ENCODE measurements at regions not wholly inside any gene's neighbourhood (a gene's known extent, or its start where the extent isn't known, plus 50 kb on each side); places are given as distances from the start of the nearest gene placed in this dataset.

DNA sequence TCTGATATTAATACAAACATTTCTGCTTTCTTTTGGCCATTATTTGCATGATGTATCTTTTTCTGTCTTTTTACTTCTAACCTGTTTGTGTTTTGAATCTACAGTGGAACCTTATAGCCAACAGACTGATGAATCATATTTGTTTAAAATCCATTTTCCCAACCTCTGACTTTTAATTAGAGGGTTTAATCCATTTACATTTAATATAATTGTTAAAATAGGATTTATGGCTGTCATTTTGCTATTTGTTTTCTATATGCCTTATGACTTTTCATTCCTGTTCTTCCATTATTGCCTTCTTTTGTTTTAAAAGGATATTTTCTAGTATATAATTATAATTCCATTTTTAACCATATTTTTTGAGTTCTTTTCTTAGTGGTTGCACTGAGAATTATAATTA is 286.1 kb downstream of the ZNF621 start:
- no peak for DNase-seq (ENCODE audit: low read depth, low spot score)

DNA sequence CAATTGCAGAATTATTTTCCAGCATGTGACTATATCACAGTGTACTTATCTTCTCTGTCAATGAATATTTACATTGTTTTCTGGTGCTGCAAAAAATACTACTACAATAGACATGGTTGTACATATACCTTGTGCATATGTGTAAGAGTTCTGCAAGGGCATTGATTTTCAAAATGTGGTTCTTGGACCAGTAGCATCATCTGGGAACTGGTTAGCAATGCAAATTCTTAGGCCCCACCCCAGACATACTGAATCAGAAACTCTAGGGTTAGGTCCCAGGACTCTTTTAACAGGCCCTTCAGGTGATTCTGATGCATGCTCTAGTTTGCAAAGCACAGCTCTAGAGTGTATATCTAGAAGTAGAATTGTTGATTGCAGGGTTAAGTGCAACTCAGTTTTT is 292.3 kb downstream of the ZNF621 start:
- no peak for DNase-seq (ENCODE audit: low read depth, low spot score)

DNA sequence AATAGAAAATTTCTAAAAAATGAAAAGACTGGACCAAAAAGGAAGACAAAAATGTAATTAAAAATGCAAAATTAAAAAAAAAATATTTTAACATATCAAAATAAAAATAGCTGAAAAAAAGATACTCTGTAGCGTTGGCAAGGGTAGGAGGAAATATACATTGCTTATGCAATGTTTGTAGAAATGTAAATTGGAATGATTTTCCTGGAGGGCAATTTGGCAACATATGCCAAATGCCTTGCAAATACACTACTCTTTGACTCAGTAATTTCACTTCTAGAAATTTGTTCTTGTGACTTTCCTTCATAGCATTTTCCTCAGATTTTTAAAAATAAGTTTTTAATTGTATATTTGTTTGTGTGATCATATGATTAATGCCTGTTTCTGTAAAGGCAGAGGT is 296.6 kb downstream of the ZNF621 start:
- no peak for DNase-seq (ENCODE audit: low read depth, low spot score)

DNA sequence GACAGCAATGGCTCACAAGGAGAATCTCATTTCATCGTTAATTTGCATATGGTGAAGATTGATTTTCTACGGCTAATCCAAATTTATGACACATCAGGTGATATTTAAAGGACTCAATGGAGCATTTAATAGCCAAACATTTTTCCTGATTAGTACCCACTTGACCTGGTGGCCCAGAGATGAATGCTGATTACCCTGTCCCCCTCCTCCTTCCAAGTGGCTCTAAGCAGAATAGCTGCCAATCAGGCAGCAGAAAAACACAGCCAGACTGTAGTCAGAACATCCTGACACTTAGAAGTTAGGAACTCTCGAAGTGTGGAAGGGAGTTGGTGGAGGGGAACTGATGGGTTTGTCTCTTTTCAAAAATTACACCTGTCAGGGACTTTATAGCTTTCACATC is 302.5 kb downstream of the ZNF621 start:
- no peak for DNase-seq (ENCODE audit: low read depth, low spot score)

DNA sequence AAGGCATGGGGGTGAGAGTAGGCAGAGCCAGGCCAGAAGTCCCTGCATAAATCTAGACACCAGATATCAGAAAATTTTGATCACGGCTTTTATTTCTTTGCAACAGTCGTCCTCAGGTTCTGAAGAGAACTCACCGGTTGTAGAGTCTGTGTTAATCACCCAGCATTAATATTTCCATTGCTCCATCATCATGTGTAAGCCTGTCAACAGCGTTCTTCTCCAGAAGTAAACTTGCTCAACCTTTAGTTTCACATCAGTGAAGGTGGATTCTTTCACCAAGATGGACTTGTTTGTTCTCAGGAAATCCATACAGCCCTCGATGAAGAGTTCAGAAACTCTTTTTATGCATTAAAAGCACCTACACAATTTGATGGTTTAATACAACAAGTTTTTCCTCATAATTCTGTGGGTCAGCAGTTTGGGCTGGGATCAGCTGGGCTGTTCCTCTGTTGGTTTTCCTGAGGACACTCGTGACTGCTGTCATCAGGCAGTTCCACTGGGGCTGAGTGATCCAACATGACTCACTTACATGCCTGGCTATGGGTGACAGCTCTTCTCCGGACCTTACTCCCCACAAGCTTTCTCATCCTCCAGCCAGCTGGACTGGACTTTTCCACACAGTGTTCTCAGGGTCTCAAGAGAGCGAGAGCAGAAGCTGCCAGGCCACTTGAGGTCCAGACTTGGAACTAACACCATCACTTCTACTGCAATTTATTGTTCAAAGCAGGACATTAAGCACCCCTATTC is 303.4 kb downstream of the ZNF621 start:
- DNase-seq (ENCODE audit: low read depth, low spot score): no peak

GRCh38 chr3:40828741-40829415 is 304.1 kb downstream of the ZNF621 start:
- no peak for DNase-seq (ENCODE audit: low read depth, low spot score)

GRCh38 chr3:40829876-40830275 is 305.1 kb downstream of the ZNF621 start:
- no peak for DNase-seq (ENCODE audit: low read depth, low spot score)

GRCh38 chr3:40837300-40837699 is 312.5 kb downstream of the ZNF621 start:
- no peak for DNase-seq (ENCODE audit: low read depth, low spot score)

- DNase-seq (ENCODE audit: low read depth, low spot score): no peak
Observed at GRCh38 chr3:40841131-40841530, 316.4 kb downstream of the ZNF621 start.

DNA sequence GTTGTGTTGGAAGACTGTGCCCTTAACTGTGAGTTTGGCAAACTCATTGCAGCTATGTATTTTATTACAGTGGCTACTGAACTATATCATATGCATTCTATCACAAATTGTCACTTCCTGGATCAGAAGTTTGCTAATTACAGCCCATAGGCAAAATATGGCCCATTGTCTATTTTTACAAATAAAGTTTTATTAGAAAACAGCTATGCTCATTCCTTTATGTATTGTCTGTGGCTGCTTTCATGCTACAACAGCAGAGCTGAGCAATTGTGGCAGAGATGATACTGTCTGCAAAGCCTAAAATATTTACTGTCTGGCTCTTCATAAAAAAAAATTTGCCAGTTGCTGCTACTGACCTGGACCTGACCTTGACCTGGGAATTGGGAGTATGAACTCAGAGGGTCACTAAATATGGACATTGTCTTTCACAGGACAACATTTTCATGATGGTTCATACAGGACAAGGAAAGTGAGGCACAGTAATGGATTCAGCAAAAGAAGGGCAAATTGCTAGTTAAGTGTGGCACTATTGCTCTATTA is 316.9 kb downstream of the ZNF621 start:
- DNase-seq (ENCODE audit: low read depth, low spot score): no peak

DNA sequence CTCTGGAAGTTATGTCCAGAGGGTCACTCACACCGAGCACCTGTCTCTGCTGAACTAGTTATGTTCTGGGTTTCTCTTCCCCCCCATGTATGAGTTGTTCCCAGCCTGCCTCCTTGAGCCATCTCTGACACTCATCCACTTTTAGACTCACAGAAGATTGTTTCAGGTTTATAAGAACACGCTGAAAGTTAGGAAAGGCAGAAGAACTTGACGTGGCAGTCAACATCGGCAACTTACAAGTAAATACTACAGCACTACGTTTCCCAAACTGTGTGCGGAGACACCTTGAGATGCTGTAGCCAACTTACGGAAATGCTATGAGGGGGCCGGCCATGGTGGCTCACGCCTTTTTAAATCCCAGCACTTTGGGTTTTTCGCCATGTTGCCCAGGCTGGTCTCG is 318.0 kb downstream of the ZNF621 start:
- DNase-seq (ENCODE audit: low read depth, low spot score): no peak

DNA sequence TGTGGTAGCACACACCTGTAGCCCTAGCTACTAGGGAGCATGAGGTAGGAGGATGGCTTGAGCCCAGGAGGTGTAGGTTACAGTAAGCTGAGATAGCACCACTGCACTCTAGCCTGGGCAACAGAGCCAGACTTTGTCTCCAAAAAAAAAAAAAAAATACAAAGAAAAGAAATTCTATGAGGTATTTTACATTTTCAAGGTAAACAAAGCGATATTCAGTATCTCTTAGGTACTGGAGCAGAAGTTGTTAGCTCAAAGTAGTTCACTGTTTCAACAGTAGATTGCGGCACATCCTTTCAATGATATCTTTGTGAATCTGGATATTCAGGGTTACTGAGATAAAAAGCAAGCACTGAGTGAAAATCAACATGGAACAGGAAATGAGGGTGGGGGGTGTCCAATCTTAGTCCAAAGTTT is 318.5 kb downstream of the ZNF621 start:
- no peak for DNase-seq (ENCODE audit: low read depth, low spot score)

DNA sequence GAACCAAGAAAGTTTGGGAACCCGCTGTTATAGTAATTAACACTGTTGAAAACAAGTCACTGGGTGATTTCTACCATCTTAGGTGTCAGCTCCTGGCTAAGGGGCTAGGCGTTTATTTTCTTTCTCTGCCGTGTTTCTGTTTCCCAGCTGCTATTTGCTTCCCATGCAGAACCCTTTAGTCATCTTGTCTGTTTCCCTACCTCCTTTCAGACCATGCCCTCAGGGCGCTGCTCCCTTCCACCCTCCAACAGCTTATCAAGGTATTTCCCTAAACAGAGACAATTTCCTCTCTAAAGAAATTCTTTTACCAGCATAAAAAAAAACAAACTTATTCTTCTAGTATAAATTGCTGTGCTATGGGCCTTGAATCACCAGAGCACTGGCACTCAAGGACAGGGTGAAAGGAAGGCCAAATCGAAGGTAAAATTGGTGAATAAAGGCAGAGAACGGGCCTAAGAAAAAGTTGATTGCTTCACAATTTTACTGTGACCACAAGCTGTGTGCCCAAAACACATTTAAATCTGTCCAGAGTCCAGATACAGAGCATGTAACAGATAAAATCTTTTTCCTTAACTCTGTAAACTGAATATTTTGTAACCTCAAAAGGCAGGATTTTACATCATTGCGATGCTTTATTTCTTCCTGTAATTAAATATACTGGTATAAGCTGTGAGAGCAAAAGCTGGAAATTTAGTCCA is 319.2 kb downstream of the ZNF621 start:
- no peak for DNase-seq (ENCODE audit: low read depth, low spot score)

DNA sequence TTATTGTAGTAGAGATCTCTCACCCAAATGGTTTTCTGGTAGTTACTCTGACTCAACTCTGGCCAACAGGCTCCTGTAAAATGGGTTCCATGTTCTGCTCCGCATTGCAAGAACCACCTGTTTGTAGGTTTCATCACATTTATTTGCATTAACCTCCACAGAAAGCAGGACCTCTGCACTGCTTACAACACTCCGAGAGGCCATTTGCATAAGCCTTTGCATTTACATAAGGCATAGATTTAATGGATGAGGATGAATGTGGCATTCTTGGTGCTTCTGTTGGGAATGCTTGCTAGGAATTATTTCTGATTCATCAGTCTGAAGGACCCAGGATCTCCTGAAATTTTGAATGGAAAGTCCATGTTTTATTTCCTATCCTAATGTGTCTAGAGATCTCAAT is 320.1 kb downstream of the ZNF621 start:
- DNase-seq (ENCODE audit: low read depth, low spot score): no peak

GRCh38 chr3:40845447-40845846 is 320.7 kb downstream of the ZNF621 start:
- DNase-seq (ENCODE audit: low read depth, low spot score): no peak

DNA sequence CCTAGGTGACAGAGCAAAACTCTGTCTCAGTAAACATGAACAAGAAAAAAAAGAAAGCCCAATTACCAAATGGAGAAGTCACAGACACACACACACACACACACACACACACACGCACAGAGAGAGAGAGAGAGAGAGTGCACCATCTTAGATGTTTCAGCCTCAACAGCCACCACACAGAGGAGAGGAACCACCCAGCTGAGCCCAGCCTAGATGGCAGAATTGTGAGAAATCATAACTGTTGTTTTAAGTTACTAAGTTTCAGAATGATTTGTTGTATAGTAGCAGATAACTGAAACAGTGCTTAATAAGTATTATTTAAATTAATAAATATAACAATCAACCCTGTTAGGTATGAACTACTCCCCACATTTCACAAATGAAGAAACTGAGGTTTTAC is 321.2 kb downstream of the ZNF621 start:
- no peak for DNase-seq (ENCODE audit: low read depth, low spot score)

- no peak for DNase-seq (ENCODE audit: low read depth, low spot score)
Observed at GRCh38 chr3:40846451-40846850, 321.7 kb downstream of the ZNF621 start.

DNA sequence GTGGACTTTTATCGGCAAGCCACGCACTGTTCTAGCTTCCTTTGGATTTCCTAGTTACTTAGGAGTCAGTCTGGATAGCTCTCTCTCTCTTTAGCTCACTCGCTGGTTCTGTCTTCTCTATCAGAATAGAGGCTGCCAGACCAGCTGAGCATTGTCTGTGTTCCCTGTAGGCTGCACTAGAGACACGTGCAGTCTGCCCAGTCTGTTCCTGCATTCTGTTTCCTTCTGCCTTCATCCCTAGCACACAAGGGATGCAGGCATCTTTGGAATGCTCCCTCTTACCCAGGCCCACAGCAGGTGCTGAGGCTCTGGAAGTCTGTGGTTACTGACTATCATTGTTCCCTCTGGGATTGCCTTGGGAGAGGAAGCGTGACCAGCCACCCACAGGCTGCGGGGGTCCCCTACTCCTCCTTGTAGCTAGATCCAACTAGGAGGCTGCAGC is 322.8 kb downstream of the ZNF621 start:
- DNase-seq (ENCODE audit: low read depth, low spot score): peak; percentile 93

- DNase-seq (ENCODE audit: low read depth, low spot score): no peak
Observed at GRCh38 chr3:40848421-40848820, 323.7 kb downstream of the ZNF621 start.

- DNase-seq (ENCODE audit: low read depth, low spot score): no peak
Observed at GRCh38 chr3:40850861-40851260, 326.1 kb downstream of the ZNF621 start.

- no peak for DNase-seq (ENCODE audit: low read depth, low spot score)
Observed at GRCh38 chr3:40851836-40852235, 327.1 kb downstream of the ZNF621 start.

DNA sequence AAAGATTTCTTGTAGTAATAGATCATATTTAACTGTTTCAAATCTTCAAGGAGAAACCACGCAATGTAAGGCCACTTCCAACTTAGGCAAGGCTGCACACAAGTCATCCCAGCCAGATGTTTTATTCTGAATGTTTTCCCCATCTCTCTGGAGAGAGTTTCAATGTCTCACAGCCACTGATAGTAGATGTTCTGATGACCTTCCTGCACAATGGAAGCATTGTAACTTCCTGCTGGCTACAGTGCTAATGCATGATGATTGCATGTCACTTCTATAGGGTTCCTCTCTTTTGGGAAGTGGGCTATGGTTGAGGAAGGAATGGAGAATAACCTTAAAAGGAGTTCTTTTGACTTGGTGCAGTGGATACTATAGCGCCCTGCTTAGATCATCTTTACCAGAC is 328.0 kb downstream of the ZNF621 start:
- no peak for DNase-seq (ENCODE audit: low read depth, low spot score)
